NCI-H1105 (cell line): ENCODE measurements at regions not wholly inside any gene's neighbourhood (a gene's known extent, or its start where the extent isn't known, plus 50 kb on each side); places are given as distances from the start of the nearest gene placed in this dataset.
"Not testable (repeated sequence)": the region's sequence is repeated elsewhere in the genome, so short reads cannot be mapped to it uniquely, and the experiment has no call there.

Experiments
- DNase-seq: peaks from one replicate; lab custom pipeline; 2025; lab: John Stamatoyannopoulos, UW

DNA sequence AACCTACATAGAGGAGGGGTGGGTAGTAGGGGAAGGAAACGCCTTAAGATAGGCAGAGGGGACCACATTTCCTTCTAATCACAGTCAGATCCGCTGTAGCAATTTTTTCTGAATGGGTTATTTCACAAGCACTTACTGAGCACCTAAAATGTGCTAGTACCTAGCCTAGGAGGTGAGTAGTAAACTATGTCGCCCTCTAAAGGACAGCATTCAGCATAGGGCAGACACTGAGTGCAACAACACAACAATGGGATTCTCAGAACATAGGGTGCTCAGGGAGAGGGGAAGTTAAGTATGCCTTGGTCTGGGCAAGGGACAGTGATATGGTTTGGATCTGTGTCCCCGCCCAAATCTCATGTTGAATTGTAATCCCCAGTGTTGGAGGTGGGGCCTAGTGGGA lies 166.1 kb upstream of the RAB6C start:
- no peak for DNase-seq

DNA sequence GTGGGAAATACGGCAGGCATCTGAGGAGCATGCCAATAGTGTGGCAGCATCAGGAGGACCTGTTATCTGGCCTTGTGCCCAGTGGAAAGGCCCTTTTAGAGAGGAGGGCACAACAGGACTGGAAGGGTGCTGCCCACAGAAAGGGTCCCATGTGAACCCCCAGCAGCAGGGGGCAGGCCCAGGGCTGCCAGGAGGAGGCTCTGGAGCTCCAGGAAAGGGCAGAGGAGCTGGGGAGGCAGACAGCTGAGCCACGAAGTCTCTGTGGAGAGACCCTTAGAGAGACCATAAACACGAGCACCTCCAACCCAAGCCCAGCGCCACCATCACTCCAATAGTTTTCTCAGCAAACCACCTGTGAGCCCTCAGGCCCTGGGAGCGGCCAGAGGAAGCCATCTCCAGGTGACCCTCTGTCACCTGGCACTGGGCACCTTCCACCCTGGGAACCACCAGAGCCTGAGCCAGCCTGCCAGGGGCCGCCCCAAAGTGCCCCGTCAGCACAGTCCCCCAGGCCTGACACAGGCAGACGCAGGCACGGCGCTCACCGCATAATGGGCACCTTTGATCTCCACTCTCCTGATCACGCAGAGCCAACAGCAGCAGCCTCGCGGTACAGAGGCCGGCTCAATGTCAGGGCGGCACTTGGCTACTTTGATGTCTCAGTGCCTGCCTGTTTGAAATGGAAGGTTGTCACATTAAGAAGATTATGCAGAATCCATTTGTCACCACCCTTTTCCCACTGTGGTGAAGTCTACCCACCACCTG lies 162.5 kb upstream of the RAB6C start:
- DNase-seq: no peak

DNA sequence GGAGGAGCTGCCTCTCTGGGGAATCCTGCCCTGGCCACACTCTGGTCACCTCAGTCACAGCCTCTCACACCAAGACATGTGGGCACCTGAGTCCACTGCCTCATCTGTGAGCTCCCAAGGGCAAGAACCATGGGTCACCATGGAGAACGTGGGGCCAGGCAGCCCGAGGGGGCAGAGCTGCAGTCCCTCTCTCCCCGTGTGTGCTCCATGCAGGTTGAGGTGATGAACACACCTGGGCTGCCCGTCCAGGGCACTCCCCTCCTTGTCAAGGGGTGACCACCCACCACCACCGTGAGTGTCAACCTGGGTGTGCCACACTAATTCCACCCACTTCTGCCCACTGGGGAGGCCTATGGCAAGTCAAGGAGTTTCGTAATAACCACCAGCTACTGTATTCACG lies 159.6 kb upstream of the RAB6C start:
- DNase-seq: no peak

DNA sequence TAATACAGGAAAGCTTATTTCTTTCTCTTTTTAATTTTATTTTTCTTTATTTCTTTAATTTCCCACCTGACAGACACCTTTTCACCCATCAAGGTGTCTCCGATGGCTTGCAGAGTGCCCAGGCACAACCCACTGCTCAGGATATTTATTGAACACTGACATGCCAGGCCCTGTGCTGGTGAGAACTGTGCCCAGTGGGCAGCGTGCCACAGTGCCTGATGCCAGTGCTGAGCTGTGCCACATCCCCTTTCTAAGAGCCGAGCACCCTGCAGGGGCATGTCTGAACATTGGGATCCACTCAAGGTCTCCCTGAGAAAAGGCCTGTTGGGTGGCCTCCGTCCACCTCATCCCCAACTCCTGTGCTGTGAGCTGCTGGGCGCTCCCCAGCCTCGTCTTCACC lies 158.6 kb upstream of the RAB6C start:
- no peak for DNase-seq

DNA sequence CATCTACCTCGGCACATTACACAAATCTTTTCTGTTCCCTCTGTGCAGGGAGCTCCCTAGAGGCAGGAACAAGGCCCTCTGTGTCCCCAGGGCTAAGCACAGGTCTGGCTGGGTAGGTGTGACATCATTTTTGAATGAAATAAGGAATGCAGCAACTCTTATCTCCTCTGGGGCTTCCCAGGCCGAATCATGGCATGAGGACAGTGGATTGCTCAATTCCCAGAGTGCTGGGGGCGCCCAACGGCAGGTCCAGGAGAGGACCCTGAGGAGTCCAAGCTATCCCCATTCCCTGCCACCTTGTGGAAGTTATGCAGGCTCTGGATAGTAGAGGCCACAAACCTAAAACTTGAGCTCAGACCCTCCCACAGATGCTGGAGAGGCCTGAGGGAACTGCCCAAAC lies 158.0 kb upstream of the RAB6C start:
- no peak for DNase-seq

DNA sequence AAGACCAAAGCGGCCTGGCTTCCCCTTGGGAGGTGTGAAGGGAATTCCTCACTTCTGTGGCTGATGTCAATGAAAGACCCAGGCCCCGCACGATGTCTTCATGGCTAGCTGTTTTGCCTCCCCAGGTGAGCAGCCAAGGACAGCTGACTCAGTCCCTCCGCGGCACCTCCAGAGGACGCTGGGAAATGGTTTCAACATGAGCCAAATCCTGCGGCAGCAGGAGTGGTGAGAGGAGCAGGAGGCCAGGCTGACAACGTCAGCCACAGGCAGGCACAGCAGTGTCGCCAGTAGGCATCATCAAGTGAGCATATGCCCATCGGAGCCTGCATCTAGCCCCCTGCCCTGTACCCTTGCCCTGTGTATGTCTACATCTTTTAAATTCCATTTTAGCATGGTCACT lies 156.4 kb upstream of the RAB6C start:
- DNase-seq: no peak

DNA sequence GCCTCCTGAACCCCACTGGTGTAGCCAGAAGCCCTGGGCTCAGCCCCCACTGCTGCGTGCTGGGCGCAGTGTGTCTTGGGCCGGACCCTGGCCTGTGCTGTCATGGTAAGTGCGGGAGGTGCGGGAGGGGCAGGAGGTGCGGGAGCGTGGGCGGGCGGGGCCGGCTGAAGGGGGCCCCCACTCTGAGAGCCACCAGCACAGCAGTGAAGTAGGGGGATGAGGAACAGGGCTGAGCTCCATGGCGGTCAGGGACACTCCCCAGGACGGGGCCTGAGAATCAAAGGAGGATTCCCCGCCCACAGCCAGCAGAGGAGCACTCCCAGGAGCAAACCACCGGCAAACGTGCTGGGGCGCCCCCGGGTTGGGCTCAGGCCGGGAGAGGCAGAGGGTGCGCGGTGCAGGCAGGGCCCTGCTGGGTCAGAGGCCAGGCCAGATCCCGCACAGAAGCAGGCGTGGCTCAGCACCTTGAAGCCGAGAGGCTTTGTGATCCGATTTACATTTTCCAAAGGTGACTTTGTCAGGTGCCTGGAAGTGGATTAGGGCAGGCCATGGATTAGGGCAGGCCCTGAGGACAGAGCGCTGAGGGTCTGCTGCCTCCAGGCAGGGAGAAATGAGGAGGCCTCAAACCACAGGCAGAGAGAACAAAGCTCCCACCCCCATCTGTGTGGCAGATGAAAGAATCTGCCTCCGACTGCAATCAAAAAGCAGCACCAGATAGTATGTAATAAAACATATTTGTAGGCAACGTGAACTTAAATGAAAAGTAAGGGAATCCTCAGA lies 152.0 kb upstream of the RAB6C start:
- no peak for DNase-seq

DNA sequence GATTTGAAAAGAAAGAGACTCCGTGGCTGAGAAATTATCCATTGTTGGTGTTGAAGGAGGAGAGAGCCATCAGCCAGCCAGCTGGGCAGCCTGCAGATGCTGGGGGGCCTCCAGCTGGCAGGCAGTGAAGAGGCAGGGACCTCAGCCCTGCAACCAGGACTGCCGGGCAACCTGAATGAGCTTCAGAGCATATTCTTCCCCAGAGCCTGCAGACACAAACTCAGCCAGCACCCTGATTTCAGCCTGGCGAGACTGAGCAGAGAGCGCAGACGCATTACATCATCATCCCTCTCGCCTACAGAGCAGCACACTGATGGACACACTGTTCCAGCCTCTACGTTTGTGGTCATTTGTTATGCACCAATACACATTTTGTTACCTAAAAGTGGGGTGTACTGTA lies 150.7 kb upstream of the RAB6C start:
- no peak for DNase-seq

DNA sequence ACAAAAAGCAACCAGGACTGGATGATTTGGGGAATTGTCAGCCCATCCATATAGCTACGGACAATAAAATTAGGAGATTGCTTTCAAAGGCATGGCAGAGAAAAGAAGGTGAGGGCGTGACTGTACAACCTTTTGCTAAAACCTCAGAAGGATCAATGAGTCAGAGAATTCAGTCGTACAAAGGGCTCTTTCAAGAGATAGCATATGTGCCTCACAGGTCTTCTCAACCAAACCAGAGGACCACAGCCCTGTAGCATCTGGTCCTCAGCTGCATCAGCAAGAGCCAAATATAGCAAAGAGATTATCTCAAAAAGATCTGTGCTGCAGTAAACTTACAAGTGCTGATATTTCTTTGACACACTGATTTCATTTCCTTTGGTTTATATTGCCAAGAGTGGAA lies 149.9 kb upstream of the RAB6C start:
- no peak for DNase-seq

DNA sequence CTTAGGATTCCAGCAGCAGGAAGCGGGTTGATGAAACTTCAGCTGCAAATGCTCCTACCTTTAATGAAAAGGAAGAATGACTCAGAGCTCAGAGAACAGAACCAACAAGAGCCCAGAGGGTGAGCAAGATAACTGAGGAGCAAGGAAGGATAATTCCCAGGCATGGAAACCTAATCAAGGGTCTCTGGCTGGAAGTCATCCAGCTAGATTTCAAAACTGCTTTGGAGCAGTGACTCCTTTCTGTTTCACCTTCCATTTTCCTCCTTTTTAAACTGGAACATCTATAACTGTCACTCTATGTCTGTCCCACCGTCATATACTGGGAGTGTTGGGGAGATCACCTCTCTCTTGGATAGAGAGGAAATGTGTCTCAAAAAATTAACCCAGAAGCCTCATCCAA lies 148.4 kb upstream of the RAB6C start:
- DNase-seq: no peak

DNA sequence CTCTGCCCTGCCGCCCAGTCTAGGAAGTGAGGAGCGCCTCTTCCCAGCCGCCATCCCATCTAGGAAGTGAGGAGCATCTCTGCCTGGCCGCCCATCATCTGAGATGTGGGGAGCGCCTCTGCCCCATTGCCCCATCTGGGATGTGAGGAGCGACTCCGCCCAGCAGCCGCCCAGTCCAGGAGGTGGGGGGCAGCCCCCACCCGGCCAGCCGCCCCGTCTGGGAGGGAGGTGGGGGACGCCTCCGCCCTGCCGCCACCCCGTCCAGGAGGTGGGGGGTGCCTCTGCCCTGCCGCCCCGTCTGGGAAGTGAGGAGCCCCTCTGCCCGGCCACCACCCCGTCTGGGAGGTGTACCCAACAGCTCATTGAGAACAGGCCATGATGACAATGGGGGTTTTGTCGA lies 146.0 kb upstream of the RAB6C start:
- not testable (repeated sequence) for DNase-seq

DNA sequence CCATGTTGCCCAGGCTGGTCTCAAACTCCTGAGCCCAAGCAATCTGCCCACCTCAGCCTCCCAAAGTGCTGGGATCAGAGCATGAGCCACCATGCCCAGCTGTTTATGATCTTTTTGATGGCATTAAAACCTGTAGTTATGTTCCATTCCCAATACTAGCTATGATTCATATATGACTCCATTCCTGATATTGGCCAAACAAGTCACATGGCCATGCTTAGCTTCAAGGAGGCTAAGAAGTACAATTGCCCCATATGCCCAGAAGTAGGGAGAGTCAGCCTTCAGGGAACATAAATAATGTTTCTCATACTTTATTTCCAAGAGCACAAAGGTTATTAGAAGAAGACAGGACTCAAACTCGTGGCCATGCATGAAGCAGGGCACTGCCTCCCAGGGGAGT lies 132.4 kb upstream of the RAB6C start:
- DNase-seq: no peak

DNA sequence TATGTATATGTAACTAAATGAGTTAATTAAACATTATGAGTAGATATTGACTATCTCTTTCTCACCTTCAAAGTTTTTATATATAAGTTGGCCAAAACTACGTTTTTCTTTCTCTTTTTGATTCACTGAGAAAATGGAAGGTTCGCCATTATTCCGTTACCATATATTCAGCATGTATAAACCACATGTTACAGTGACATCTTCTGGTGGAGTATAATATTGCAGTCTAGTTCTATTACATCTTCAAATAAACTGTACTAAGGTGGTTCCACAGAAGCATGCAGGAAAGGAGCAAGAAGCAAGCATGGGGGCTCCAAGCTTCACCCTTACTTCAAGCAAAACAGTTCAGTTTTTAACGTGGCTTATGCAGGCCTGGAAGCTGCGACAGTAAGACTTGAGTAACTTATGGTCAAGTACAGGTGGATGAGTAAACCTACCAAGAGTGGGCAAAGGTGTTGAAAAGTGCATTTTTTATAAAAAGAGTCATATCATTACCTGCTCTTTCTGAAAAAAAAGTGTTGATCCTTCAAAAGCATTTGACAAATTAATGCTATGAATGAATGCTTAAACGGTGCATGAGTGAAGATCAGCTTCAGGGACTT lies 129.8 kb upstream of the RAB6C start:
- DNase-seq: peak; percentile 38

DNA sequence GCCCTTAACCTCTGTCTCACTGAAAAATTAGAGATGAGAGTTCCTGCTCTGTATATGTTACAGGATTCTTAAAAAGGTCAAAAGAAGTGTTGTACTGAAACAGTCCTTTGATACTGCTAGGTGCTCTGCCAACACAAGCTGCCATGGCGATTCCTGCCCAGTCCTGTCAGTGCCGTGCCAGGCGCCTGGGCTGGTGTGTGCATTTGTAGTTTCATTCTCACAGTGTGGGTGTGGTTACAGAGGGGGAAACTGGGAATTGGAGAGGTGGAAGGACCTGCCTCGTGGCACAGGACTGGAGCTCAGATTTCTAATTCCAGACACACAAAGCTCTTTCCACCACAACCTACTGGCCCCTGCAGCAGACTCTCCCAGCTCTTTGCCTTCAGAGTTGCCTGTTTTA lies 122.3 kb upstream of the RAB6C start:
- DNase-seq: no peak

DNA sequence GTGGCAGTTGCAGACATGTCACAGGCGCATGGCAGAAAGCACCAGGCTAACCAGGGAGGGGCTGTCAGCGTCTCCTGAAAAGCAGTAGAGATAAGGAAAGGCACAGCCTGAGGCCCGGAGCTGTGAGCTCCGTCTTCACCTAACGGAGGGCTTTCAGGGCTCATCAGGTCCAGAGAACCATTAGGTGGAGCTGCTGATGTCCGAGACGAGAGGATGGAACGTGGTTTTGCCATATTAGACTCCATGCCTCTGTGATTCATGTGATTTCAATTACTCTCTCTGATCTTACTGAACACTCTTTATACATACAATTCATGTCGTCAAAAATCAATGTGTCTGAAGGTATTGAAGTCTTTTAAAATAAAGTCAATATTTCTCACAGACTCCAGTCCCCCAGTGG lies 120.3 kb upstream of the RAB6C start:
- DNase-seq: no peak

DNA sequence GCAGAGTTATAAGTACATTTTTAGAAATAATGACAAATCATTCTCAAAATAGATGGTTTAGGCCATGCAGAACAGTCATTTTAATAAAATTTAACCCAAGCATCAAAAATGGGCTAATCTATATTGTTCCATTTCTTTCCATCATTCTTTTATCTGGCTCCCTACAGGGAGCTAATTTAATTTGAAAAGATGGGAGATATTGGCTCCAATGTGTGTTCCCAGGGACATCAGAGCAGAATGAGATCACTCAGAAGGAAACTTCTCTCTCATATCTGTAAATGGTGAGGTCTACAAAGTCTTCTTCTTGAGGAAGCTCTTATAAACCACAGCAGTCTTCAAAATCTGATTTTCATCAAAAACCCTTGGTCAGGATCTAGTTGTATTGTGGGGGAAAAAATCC lies 119.4 kb upstream of the RAB6C start:
- DNase-seq: no peak

DNA sequence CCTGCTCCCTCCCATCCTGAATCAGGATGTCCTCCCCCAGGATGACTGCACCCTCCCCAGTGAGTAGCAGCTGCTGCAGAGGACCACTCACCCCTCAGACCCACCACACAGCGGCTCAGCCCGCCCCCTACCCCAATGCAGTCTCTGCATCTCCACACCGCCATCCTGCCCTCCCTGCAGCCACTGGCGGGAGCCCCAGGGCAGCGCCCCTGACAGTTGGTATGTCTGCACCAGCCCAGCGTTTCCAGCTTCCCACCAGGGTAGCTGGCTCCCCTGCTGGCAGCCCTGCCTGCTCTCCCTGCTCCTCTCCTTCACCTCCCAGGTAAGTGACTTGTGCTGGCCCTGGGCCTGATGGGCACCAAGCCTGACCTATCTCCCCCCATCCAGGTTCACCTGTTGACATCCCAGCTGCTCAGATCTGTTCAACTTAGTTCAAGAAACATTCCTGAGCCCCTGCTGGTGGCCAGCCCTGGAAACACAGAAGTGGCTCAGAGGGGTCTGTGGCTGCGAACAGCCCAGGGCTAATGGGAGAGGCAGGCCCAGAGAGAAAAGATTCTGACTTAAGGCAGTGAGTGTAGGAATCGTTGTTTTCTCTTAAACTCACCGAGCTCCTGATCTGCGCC lies 117.7 kb upstream of the RAB6C start:
- DNase-seq: no peak

DNA sequence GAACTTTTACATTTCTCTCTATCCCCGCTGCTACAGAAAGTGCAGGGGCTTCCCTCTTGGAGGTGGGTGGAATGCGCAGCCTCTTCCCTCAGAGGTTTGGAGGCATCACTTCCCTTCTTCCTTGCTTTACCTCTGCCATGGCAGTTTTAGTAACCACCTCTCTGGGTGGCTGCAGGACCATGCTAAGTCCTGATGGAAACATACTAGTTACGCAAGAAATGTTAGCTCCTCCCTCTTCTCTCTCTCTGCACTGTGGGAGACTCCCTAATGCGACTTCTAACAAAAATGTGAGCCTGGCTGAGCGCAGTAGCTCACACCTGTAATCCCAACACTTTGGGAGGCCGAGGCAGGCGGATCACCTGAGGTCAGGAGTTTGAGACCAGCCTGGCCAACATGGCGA lies 116.8 kb upstream of the RAB6C start:
- no peak for DNase-seq

DNA sequence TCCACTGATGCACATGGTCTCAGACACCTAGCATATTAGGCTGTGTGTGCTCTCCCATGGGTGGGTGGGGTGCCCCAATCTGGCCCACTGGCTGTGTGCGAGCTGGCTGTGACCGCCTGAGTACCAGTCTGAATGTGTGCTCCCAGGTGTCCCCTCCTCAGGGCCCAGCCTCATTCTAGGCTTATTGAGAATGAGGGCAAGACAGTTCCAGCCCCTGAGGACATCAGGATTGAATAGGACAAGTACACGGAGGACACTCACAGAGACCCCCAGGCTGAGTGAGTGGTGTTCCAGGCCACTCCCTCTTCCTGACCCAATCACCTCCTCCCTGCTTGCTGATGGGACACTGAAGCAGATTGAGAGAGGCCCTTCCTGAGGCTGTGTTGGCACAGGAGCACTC lies 116.1 kb upstream of the RAB6C start:
- DNase-seq: no peak

DNA sequence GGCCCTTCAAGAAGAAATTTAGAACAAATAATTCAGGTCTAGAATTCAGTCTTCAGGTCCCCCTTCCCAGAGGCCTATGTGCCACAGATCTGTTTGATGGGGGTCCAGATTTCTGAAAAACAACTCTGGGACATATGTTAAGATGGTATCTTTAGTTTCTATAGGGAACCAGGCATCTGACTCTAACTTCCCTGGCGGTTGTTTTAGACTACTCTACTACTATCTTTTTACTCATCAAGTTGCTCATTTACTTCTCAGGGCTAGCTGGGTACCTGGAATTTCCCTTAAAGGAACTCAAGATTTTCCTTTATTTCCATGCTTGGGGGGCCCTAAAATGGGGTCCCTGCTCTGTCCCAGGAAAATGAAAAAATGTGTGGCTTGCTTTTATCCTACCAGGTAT lies 114.7 kb upstream of the RAB6C start:
- DNase-seq: no peak

DNA sequence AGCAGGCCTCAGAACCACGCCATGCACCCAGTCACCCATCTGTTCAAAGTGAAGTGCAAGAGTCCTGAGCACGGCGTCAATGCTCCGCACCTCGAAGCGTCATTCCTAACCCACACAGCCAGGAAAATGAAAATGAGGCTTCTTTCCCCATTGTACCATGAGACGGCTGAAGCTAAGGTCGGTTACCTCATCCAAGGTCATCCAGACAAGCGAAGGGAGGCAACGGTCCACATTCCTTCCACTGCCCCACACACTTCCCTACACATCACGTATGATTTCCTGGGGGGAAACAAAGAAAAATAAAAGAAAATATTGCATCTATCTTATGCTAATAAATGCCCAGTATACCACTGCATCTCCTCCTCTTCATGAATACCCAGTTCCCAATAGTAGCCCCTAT lies 113.5 kb upstream of the RAB6C start:
- no peak for DNase-seq

DNA sequence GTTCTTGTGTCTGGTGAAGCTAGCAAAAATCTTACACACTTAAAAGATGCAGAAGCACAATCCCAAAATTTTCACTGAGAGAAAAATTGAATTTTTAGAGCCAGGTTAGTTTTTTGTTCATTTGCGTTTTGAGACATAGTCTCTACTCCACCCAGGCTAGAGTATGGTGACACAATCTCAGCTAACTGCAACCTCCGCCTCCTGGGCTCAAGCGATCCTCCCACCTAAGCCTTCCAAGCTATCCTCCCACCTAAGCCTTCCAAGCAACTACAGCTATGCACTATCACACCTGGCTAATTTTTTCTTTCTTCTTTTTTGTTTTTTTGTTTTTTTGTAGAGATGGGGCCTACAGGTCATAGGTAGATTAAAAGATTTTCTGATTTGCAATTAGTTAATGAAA lies 113.1 kb upstream of the RAB6C start:
- no peak for DNase-seq

DNA sequence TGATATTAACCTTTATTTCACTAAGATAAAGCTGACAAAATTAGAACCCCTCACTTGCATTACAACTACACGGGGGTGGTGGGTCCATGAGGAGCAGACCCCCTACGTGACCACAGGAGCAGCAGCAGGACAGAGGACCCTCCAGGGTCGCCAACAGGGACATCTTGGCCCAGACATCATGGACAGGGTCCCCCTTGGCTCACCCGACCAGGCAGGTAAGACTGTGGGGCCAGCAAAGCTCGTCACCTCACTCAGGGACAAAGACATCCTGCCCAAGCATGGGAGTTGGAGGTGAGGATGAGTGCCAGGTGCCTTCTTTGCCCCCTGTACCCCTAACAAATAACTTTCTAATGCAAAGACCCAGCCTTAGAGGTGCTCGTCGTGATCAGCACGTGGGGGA lies 111.3 kb upstream of the RAB6C start:
- no peak for DNase-seq
